Ovary (tissue), 7 donors: ENCODE measurements at regions not wholly inside any gene's neighbourhood (a gene's known extent, or its start where the extent isn't known, plus 50 kb on each side); places are given as distances from the start of the nearest gene placed in this dataset.

ENCODE experiments used
- DNase-seq, 5 donors: peaks; one replicate each; pipeline ENCODE4 v3.0.0-alpha.2; 2019 to 2020
- H3K27ac ChIP-seq, 2 donors: fragments of 200-600 bp; one replicate each; pipeline versions ENCODE4 v1.5.1 to v1.8.0; 2019 to 2022
- H3K27me3 ChIP-seq: fragments of 200-600 bp; one replicate; pipeline ENCODE4 v1.8.0; 2022
- H3K36me3 ChIP-seq: fragments of 200-600 bp; sonication (generic); one replicate; pipeline ENCODE4 v1.5.1; 2019
- H3K4me1 ChIP-seq: one replicate; pipeline ENCODE4 v1.8.1; 2013; ENCODE audit warnings: mild to moderate bottlenecking, moderate library complexity; ENCODE audit not compliant: insufficient read depth
- H3K4me3 ChIP-seq: fragments of 200-600 bp; sonication (generic); one replicate; pipeline ENCODE4 v1.5.1; 2017
- H3K9me3 ChIP-seq, 2 donors: fragments of 200-600 bp in 1 of 2; sonication (generic) in 1 of 2; one replicate each; pipeline versions ENCODE4 v1.5.1 to v1.8.1; 2013 to 2019; ENCODE audit warnings: mild to moderate bottlenecking in 1 of 2, moderate library complexity in 1 of 2
- CTCF ChIP-seq, 3 donors: fragments of 450-650 bp in 2 of 3; fragments of 200-600 bp in 1 of 3; IDR thresholded peaks; one replicate each; pipeline versions ENCODE4 v1.5.1 to v1.8.0; 2016 to 2022; ENCODE audit warnings: antibody characterized with exemption in 3 of 3, mild to moderate bottlenecking in 1 of 3
- EP300 ChIP-seq: sonication (generic); formaldehyde crosslinking; IDR thresholded peaks from one replicate; pipeline ENCODE4 v1.6.1; 2017; ENCODE audit warnings: antibody characterized with exemption
- POLR2A ChIP-seq: fragments of 450-650 bp; IDR thresholded peaks from one replicate; pipeline ENCODE4 v1.6.1; 2017; ENCODE audit warnings: antibody characterized with exemption, mild to moderate bottlenecking, moderate library complexity
- WGBS, 3 donors: extraction: QIAGEN DNeasy Blood & Tissue Kit in 1 of 3; methylation state at CpG; one replicate each; pipeline versions ENCODE4 v1.1.5 to v1.1.7; 2013 to 2017; 5-methylcytosine and 5-hydroxymethylcytosine counted together
- intact Hi-C, 4 donors: fragments of 100-400 bp; cut with DNase I; formaldehyde crosslinking; loops; one replicate each; pipeline versions ENCODE4 v1.11.0 to v1.15.1; 2022 to 2023
- donor health status: DM: no; HTN: no; CAD: no; lungs with moderate emphysema.
- donor health status: DM: no; HTN: no; CAD: no.
- donor health status: Bipolar disorder and iron deficiency.
- donor health status: DM: no; HTN: no; CAD: no.
- donor health status: DM: yes; HTN: yes; CAD: no.

- DNase-seq, result no peak
- no peaks in the 10 kb centered on the region for H3K27me3 ChIP-seq
- intact Hi-C loops, result no loop called here
- WGBS, 3 donors, result 85 to 88% (median 86%) methylated on average over 7 of the region's 7 CpGs
- no peak overlapping the region for H3K4me3 ChIP-seq
- H3K27ac ChIP-seq, result no peak overlapping the region
- no peak for TF ChIP-seq EP300
- no peak for TF ChIP-seq CTCF (IDR thresholded peaks at IDR 0.05)
- no peak for TF ChIP-seq POLR2A
- H3K4me1 ChIP-seq, result no peaks in the 10 kb centered on the region
- no peaks in the 10 kb centered on the region for H3K9me3 ChIP-seq
- H3K36me3 ChIP-seq, result no peaks in the 10 kb centered on the region
These were observed 90.4 kb upstream of the VCX3B start for GRCh38 chrX:8374041-8374825.

DNA sequence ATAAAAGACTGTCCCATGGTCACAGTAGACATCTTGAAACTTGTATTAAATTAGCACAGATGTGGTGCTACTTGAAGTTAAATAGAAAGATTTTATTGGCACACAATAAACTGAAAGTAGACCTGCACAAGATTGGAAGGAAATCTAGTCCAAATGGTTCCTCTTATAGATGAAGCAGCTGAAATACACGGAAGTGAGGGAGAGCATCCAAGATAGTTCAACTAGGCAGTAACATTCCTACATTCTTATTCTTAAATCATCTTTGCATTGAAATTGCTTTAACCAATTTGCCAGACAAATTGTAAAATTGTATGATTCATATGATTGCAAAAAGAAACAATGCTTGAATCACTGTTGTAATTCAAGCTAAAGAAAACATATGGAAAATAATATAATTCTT is 87.6 kb upstream of the VCX3B start:
- TF ChIP-seq POLR2A (no peak), CTCF (IDR thresholded peaks at IDR 0.05) (no peak), EP300 (no peak)

GRCh38 chrX:8390771-8391170 is 73.9 kb upstream of the VCX3B start:
- Histone ChIP-seq H3K27me3 (no peaks in the 10 kb centered on the region), H3K4me1 (no peaks in the 10 kb centered on the region), H3K9me3 (no peaks in the 10 kb centered on the region), H3K27ac (no peak overlapping the region), H3K36me3 (no peaks in the 10 kb centered on the region), H3K4me3 (no peak overlapping the region)
- DNase-seq, result no peak
- WGBS, 3 donors, result 55 to 62% (median 56%) methylated on average over 2 of the region's 2 CpGs
- no peak for TF ChIP-seq EP300
- TF ChIP-seq CTCF (IDR thresholded peaks at IDR 0.05), result no peak
- no peak for TF ChIP-seq POLR2A
- intact Hi-C loops, result no loop called here

More for the DNA sequence above, 87.6 kb upstream of the VCX3B start:
- Histone ChIP-seq H3K4me3 (no peak overlapping the region), H3K27ac (no peak overlapping the region), H3K4me1 (no peaks in the 10 kb centered on the region), H3K36me3 (no peaks in the 10 kb centered on the region), H3K9me3 (no peaks in the 10 kb centered on the region), H3K27me3 (no peaks in the 10 kb centered on the region)
- WGBS, 3 donors, result 67 to 71% (median 70%) methylated on average over 1 of the region's 1 CpG
- DNase-seq, result no peak
- intact Hi-C loops, result no loop called here

DNA sequence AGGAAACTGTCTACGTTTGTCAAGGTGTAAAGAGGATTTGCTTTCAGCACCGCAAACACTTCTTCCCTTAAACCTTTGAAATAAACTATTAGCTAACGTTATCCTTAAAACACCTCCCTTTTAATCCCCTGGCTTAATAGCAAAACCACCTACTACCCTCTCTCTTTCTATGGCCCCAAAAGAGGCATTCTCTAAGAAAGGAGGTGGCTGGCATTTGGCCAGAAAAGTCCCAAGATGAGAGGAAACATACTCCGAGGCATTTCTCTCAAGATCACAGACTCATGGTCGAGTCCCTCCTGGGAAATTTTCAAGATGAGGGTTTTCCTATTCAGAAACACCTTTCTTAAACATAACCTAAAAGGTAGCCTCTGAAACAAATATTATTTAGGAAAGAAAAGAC is 60.6 kb upstream of the VCX3B start:
- H3K36me3 ChIP-seq, result no peaks in the 10 kb centered on the region
- no peak overlapping the region for H3K4me3 ChIP-seq
- WGBS, 3 donors, result 50 to 54% (median 51%) methylated on average over 5 of the region's 5 CpGs
- H3K9me3 ChIP-seq, result no peaks in the 10 kb centered on the region
- no peak for DNase-seq
- TF ChIP-seq POLR2A, result no peak
- TF ChIP-seq EP300, result no peak
- TF ChIP-seq CTCF (IDR thresholded peaks at IDR 0.05), result no peak
- no peaks in the 10 kb centered on the region for H3K4me1 ChIP-seq
- intact Hi-C loops, result no loop called here
- no peak overlapping the region for H3K27ac ChIP-seq
- no peaks in the 10 kb centered on the region for H3K27me3 ChIP-seq
